ENCODE measurements at regions not wholly inside any gene's neighbourhood (a gene's known extent, or its start where the extent isn't known, plus 50 kb on each side); places are given as distances from the start of the nearest gene placed in this dataset.
A peak's percentile ranks its signal among the peaks of the same experiment; 100 is the strongest.

- Histone ChIP-seq H3K9ac (replicated peaks in 1 of 4; ENCODE audit: extremely low read depth in 1 of 4, low read depth in 3 of 4, low read length in 3 of 4) (no peak overlapping the region), H2BK20ac (ENCODE audit: low read length) (no peak overlapping the region), H2BK15ac (ENCODE audit: low read length) (no peak overlapping the region), H4K5ac (ENCODE audit: insufficient read length, low read depth, low read length) (no peak overlapping the region), H3K4ac (replicated peaks; ENCODE audit: insufficient read length, low read depth, low read length) (no peak overlapping the region), H3K23me2 (ENCODE audit: low read depth, low read length) (no peaks in the 10 kb centered on the region), H2AFZ (ENCODE audit: low read length) (0 out of 2 replicates have a peak overlapping the region, but pooled peaks have one; percentile 60), H2BK120ac (replicated peaks; ENCODE audit: low read depth, low read length) (no peak overlapping the region), H3K27me3 (replicated peaks in 1 of 4; ENCODE audit: control insufficient read depth in 3 of 4, extremely low read depth in 1 of 4, insufficient read depth in 3 of 4, low read length in 3 of 4) (no peaks in the 10 kb centered on the region), H3K4me1 (replicated peaks in 1 of 4; ENCODE audit: control insufficient read depth in 3 of 4, insufficient read depth in 4 of 4, low read length in 3 of 4) (no peaks in the 10 kb centered on the region), H2BK5ac (ENCODE audit: low read depth, low read length) (no peak overlapping the region), H3K9me3 (ENCODE audit: insufficient read depth in 2 of 2, low read depth in 1 of 2, low read length in 1 of 2) (no peaks in the 10 kb centered on the region), H3K27ac (ENCODE audit: low read depth, low read length) (no peak overlapping the region), H3K36me3 (ENCODE audit: control insufficient read depth in 2 of 4, insufficient read depth in 4 of 4, low read length in 3 of 4) (no peaks in the 10 kb centered on the region), H3K14ac (ENCODE audit: insufficient read length) (no peak overlapping the region), H3K79me2 (ENCODE audit: control insufficient read depth in 1 of 2, insufficient read depth in 2 of 2, low read length in 2 of 2) (no peaks in the 10 kb centered on the region), H3K56ac (replicated peaks; ENCODE audit: insufficient read length, low read depth, low read length) (no peak overlapping the region), H4K8ac (ENCODE audit: extremely low read depth, insufficient read depth, low read length) (no peak overlapping the region), H3K4me3 (ENCODE audit: extremely low read depth in 1 of 4, insufficient read depth in 2 of 4, low read depth in 3 of 4, low read length in 4 of 4) (no peak overlapping the region), H2AK5ac (ENCODE audit: low read depth, low read length) (no peak overlapping the region), H2BK12ac (ENCODE audit: low read depth, low read length) (no peak overlapping the region), H3K4me2 (ENCODE audit: insufficient read depth in 1 of 2, low read depth in 2 of 2, low read length in 2 of 2) (no peak overlapping the region), H3K18ac (ENCODE audit: extremely low read depth, low read length) (no peak overlapping the region), H4K20me1 (replicated peaks in 1 of 2; ENCODE audit: control insufficient read depth in 1 of 2, insufficient read depth in 2 of 2, low read length in 2 of 2) (no peaks in the 10 kb centered on the region), H3K23ac (ENCODE audit: insufficient read length) (no peak overlapping the region), H4K91ac (replicated peaks; ENCODE audit: insufficient read length, low read length) (no peak overlapping the region), H3K79me1 (ENCODE audit: low read depth, low read length) (no peaks in the 10 kb centered on the region)
- ChIA-PET POLR2A (ENCODE audit: partially characterized antibody) (no interaction called here), CTCF (ENCODE audit: partially characterized antibody) (interaction anchor here (1.0 to 1.5 kb wide), 4 partner anchors 11 to 78 kb away, joined by 3 to 4 read pairs (median 3); no protein-coding TSS in a partner anchor)
- WGBS, 2 experiments (ENCODE audit: extremely low coverage in 1 of 2, insufficient coverage in 1 of 2, insufficient read length in 1 of 2, insufficient replicate concordance in 2 of 2, low coverage in 1 of 2, low lambda C conversion rate in 2 of 2, missing lambda C conversion rate in 1 of 2) = 90% methylated on average over 2 of the region's 2 CpGs; no CpG with 5 or more reads in 1 of the 2 experiments
- FAIRE-seq = no peak
- no peak for TF ChIP-seq GTF2F1 (IDR thresholded peaks at IDR 0.05; ENCODE audit: borderline replicate concordance, low read depth, low read length)
- no peak for DNase-seq (ENCODE audit: low read depth in 1 of 2, low spot score in 2 of 2)
Observed at GRCh38 chr12:72094490-72094889, 155.8 kb downstream of the TPH2 start.

Data from H1 (cell line).